Calu3 (cell line): ENCODE measurements at regions not wholly inside any gene's neighbourhood (a gene's known extent, or its start where the extent isn't known, plus 50 kb on each side); places are given as distances from the start of the nearest gene placed in this dataset.

Experiments used
- BruUV-seq: library from RNA; stranded (reverse); fragments of 400-500 nt; replicated peaks from 2 replicates; lab custom pipeline; 2021; lab: Mats Ljungman, UMichigan
- CTCF ChIA-PET: fragments of 300-600 bp; sonication (Branson Sonifier 250); formaldehyde crosslinking; loops from one replicate; lab custom pipeline; 2022; ENCODE audit warnings: antibody characterized with exemption; lab: Charles Lee
- DNase-seq: peaks from one replicate; pipeline ENCODE4 v3.0.0; 2022
- H3K27ac Mint-ChIP-seq: one replicate; pipeline ENCODE4 v1.8.0; 2022; ENCODE audit warnings: mixed read lengths; ENCODE audit not compliant: unreplicated experiment
- H3K27me3 Mint-ChIP-seq: one replicate; pipeline ENCODE4 v1.8.0; 2022; ENCODE audit warnings: mixed read lengths; ENCODE audit not compliant: unreplicated experiment
- H3K36me3 Mint-ChIP-seq: one replicate; pipeline ENCODE4 v1.8.0; 2022; ENCODE audit warnings: mild to moderate bottlenecking, moderate library complexity, mixed read lengths; ENCODE audit not compliant: insufficient read depth, unreplicated experiment
- H3K4me1 Mint-ChIP-seq: one replicate; pipeline ENCODE4 v1.8.0; 2022; ENCODE audit warnings: mild to moderate bottlenecking, low read depth, mixed read lengths; ENCODE audit not compliant: unreplicated experiment
- H3K4me3 Mint-ChIP-seq: one replicate; pipeline ENCODE4 v1.8.0; 2022; ENCODE audit warnings: mild to moderate bottlenecking, low read depth, moderate library complexity, mixed read lengths; ENCODE audit not compliant: unreplicated experiment
- H3K9me3 Mint-ChIP-seq: one replicate; pipeline ENCODE4 v1.8.0; 2022; ENCODE audit warnings: low read depth, mixed read lengths; ENCODE audit not compliant: unreplicated experiment
- CTCF ChIP-seq: fragments of 200-600 bp; IDR thresholded peaks from one replicate; pipeline ENCODE4 v1.8.0; 2022; ENCODE audit warnings: antibody characterized with exemption; ENCODE audit not compliant: unreplicated experiment
- intact Hi-C: fragments of 100-400 bp; cut with micrococcal nuclease; formaldehyde crosslinking; loops from one replicate; pipeline ENCODE4 v1.10.0; 2022; ENCODE audit not compliant: unreplicated experiment

GRCh38 chr13:74620308-74620707 lies 486.1 kb upstream of the KLF12 start:
- CTCF ChIA-PET = interaction anchor here (0.6 kb wide), 1 partner anchor 539 kb away, joined by 3 read pairs; no protein-coding TSS in a partner anchor
- DNase-seq = no peak
- H3K27me3 Mint-ChIP-seq = no peaks in the 10 kb centered on the region
- TF ChIP-seq CTCF = no peak
- no peaks in the 10 kb centered on the region for H3K4me1 Mint-ChIP-seq
- intact Hi-C loops = no loop called here
- no peaks in the 10 kb centered on the region for H3K9me3 Mint-ChIP-seq
- no peak overlapping the region for H3K27ac Mint-ChIP-seq
- no TSS peak for BruUV-seq
- H3K36me3 Mint-ChIP-seq = no peaks in the 10 kb centered on the region
- no peak overlapping the region for H3K4me3 Mint-ChIP-seq

- no peaks in the 10 kb centered on the region for H3K4me1 Mint-ChIP-seq
- no peaks in the 10 kb centered on the region for H3K36me3 Mint-ChIP-seq
- DNase-seq = no peak
- H3K4me3 Mint-ChIP-seq = no peak overlapping the region
- H3K27me3 Mint-ChIP-seq = no peaks in the 10 kb centered on the region
- no TSS peak for BruUV-seq
- no peaks in the 10 kb centered on the region for H3K9me3 Mint-ChIP-seq
- H3K27ac Mint-ChIP-seq = no peak overlapping the region
- intact Hi-C loops = no loop called here
- no peak for TF ChIP-seq CTCF
- CTCF ChIA-PET = interaction anchor here (0.7 kb wide), 1 partner anchor 687 kb away, joined by 3 read pairs; no protein-coding TSS in a partner anchor
These were observed 463.3 kb upstream of the KLF12 start for GRCh38 chr13:74597526-74597925.

GRCh38 chr13:74596691-74597090 lies 462.5 kb upstream of the KLF12 start:
- Mint-ChIP-seq H3K4me1 (no peaks in the 10 kb centered on the region), H3K4me3 (no peak overlapping the region), H3K9me3 (no peaks in the 10 kb centered on the region), H3K27ac (no peak overlapping the region), H3K36me3 (no peaks in the 10 kb centered on the region), H3K27me3 (no peaks in the 10 kb centered on the region)
- intact Hi-C loops = no loop called here
- BruUV-seq = no TSS peak
- TF ChIP-seq CTCF = no peak
- CTCF ChIA-PET = no interaction called here
- DNase-seq = no peak

GRCh38 chr13:74593688-74594087 lies 459.5 kb upstream of the KLF12 start:
- TF ChIP-seq CTCF = no peak

More at GRCh38 chr13:74593688-74594087, 459.5 kb upstream of the KLF12 start:
- H3K4me3 Mint-ChIP-seq = no peak overlapping the region
- CTCF ChIA-PET = no interaction called here
- H3K27ac Mint-ChIP-seq = no peak overlapping the region
- DNase-seq = no peak
- no TSS peak for BruUV-seq
- no peaks in the 10 kb centered on the region for H3K27me3 Mint-ChIP-seq
- intact Hi-C loops = no loop called here
- H3K9me3 Mint-ChIP-seq = no peaks in the 10 kb centered on the region
- H3K4me1 Mint-ChIP-seq = no peaks in the 10 kb centered on the region
- H3K36me3 Mint-ChIP-seq = no peaks in the 10 kb centered on the region
